Suppressor macrophage treated with lipopolysaccharide for 4 hours (primary cell): ENCODE measurements at regions not wholly inside any gene's neighbourhood (a gene's known extent, or its start where the extent isn't known, plus 50 kb on each side); places are given as distances from the start of the nearest gene placed in this dataset.
"Not testable (repeated sequence)": the region's sequence is repeated elsewhere in the genome, so short reads cannot be mapped to it uniquely, and the experiment has no call there.

Experiments used
- DNase-seq: peaks from one replicate; pipeline ENCODE4 v3.0.0-alpha.2; 2020

- DNase-seq: not testable (repeated sequence)
Observed at GRCh38 chr4:49117951-49118350, 131.9 kb downstream of the CWH43 start.

DNA sequence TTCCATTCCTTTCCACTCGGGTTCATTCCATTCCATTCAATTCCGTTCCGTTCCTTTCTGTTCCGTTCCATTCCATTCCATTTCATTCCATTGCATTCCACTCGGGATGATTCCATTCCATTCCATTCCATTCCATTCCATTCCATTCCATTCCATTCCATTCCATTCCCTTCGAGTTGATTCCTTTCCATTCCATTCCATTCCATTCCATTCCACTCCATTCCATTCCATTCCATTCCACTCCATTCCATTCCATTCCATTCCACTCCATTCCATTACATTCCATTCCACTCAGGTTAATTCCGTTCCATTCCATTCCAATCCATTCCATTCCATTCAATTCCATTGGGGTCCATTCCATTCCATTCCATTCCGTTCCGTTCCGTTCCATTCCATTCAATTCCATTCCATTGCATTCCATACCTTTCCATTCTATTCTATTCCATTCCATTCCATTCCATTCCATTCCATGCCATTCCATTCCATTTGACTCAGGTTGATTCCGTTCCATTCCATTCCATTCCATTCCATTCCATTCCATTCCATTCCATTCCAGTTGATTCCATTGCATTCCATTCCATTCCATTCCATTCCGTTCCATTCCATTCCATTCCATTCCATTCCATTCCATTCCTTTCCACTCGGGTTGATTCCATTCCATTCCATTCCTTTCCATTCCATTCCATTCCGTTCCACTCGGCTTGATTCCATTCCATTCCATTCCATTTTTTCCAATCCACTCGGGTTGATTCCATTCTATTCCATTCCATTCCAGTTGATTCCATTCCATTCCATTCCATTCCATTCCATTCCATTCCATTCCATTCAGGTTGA, 132.5 kb downstream of the CWH43 start:
- not testable (repeated sequence) for DNase-seq

- DNase-seq: not testable (repeated sequence)
Observed at GRCh38 chr4:49119345-49119744, 133.3 kb downstream of the CWH43 start.

GRCh38 chr4:49120042-49120779, 134.1 kb downstream of the CWH43 start:
- peak; percentile 21 for DNase-seq

DNA sequence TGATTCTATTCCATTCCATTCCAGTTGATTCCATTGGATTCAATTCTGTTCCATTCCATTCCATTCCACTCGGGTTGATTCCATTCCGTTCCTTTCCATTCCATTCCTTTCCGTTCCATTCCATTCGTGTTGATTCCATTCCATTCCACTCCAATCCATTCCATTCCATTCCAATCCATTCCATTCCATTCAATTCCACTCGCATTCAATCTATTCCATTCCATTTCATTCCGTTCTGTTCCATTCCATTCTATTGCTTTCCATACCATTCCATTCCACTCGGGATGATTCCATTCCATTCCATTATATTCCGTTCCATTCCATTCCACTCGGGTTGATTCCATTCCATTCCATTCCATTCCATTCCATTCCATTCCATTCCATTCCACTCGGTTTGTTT, 134.7 kb downstream of the CWH43 start:
- peak; percentile 50 for DNase-seq

DNA sequence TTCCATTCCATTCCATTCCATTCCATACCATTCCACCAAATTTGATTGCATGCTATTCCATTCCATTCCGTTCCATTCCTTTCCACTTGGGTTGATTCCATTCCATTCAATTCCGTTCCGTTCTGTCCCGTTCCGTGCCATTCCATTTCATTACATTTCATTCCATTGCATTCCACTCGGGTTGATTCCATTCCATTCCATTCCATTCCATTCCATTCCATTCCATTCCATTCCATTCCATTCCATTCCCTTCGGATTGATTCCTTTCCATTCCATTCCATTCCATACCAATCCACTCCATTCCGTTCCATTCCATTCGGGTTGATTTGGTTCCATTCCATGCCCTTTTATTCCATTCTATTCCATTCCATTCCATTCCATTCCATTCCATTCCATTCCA, 140.4 kb downstream of the CWH43 start:
- DNase-seq: not testable (repeated sequence)

- not testable (repeated sequence) for DNase-seq
Observed at GRCh38 chr4:49126858-49127257, 140.8 kb downstream of the CWH43 start.

DNA sequence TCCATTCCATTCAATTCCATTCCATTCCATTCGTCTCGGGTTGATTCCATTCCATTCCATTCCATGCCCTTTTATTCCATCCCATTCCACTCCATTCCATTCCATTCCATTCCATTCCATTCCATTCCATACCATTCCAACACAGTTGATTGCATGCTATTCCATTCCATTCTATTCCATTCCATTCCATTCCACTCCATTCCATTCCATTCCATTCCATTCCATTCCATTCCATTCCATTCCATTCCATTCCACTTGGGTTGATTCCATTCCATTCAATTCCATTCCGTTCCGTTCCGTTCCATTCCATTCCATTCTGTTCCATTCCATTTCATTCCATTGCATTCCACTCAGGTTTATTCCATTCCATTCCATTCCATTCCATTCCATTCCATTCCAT, 143.3 kb downstream of the CWH43 start:
- DNase-seq: not testable (repeated sequence)

- DNase-seq: not testable (repeated sequence)
Observed at GRCh38 chr4:49129870-49130269, 143.8 kb downstream of the CWH43 start.

- not testable (repeated sequence) for DNase-seq
Observed at GRCh38 chr4:49130724-49131123, 144.6 kb downstream of the CWH43 start.

DNA sequence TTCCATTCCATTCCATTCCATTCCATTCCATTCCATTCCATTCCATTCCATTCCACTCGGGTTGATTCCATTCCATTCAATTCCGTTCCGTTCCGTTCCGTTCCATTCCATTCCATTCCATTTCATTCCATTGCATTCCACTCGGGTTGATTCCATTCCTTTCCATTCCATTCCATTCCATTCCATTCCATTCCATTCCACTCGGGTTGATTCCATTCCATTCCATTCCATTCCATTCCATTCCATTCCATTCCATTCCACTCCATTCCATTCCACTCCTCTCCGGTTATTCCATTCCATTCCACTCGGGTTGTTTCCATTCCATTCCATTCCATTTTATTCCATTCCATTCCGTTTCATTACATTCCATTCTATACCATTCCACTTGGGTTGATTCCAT, 151.0 kb downstream of the CWH43 start:
- DNase-seq: not testable (repeated sequence)

DNA sequence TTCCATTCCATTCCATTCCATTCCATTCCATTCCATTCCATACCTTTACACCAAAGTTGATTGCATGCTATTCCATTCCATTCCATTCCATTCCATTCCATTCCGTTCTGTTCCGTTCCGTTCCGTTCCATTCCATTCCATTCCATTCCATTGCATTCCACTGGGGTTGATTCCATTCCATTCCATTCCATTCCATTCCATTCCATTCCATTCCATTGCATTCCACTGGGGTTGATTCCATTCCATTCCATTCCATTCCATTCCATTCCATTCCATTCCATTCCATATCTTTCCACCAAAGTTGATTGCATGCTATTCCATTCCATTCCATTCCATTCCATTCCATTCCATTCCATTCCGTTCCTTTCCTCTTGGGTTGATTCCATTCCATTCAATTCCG, 151.9 kb downstream of the CWH43 start:
- not testable (repeated sequence) for DNase-seq

GRCh38 chr4:49138818-49139217, 152.7 kb downstream of the CWH43 start:
- not testable (repeated sequence) for DNase-seq

DNA sequence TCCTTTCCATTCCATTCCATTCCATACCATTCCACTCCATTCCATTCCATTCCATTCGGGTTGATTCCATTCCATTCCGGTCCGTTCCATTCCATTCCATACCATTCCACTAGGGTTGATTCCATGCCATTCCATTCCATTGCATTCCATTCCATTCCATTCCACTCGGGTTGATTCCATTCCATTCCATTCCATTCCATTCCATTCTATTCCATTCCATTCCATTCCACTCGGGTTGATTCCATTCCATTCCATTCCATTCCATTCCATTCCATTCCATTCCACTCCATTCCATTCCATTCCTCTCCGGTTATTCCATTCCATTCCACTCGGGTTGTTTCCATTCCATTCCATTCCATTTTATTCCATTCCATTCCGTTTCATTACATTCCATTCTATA, 153.4 kb downstream of the CWH43 start:
- not testable (repeated sequence) for DNase-seq

GRCh38 chr4:49140351-49140750, 154.3 kb downstream of the CWH43 start:
- not testable (repeated sequence) for DNase-seq

DNA sequence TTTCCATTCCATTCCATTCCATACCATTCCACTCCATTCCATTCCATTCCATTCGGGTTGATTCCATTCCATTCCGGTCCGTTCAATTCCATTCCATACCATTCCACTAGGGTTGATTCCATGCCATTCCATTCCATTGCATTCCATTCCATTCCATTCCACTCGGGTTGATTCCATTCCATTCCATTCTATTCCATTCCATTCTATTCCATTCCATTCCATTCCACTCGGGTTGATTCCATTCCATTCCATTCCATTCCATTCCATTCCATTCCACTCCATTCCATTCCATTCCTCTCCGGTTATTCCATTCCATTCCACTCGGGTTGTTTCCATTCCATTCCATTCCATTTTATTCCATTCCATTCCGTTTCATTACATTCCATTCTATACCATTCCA, 155.9 kb downstream of the CWH43 start:
- not testable (repeated sequence) for DNase-seq

DNA sequence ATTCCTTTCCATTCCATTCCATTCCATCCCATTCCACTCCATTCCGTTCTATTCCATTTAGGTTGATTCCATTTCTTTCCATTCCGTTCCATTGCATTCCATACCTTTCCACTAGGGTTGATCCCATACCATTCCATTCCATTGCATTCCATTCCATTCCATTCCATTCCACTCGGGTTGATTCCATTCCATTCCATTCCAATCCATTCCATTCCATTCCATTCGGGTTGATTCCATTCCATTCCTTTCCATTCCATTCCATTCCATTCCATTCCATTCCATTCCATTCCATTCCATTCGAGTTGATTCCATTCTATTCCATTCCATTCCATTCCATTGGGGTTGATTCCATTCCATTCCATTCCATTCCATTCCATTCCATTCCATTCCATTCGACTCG, 161.1 kb downstream of the CWH43 start:
- DNase-seq: not testable (repeated sequence)

GRCh38 chr4:49147596-49147995, 161.5 kb downstream of the CWH43 start:
- not testable (repeated sequence) for DNase-seq

DNA sequence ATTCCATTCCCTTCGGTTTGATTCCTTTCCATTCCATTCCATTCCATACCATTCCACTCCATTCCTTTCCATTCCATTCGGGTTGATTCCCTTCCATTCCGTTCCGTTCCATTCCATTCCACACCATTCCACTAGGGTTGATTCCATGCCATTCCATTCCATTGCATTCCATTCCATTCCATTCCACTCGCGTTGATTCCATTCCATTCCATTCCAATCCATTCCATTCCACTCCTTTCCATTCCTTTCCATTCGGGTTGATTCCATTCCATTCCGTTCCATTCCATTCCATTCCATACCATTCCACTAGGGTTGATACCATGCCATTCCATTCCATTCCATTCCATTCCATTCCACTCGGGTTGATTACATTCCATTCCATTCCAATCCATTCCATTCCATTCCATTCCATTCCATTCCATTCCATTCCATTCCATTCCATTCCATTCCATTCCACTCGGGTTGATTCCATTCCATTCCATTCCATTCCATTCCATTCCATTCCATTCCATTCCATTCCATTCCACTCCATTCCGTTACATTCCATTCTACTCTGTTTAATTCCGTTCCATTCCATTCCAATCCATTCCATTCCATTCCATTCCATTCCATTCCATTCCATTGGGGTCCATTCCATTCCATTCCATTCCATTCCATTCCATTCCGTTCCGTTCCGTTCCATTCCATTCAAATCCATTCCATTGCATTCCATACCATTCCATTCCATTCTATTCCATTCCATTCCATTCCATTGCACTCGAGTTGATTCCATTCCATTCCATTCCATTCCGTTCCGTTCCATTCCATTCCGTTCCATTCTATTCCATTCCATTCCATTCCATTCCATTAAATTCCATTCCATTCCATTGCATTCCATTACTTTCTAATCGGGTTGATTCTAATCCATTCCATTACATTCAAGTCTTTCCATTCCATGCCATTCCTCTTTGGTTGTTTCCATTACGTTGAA, 163.2 kb downstream of the CWH43 start:
- DNase-seq: peak; percentile 83

- not testable (repeated sequence) for DNase-seq
Observed at GRCh38 chr4:49150351-49151083, 164.4 kb downstream of the CWH43 start.

GRCh38 chr4:49153011-49153410, 166.9 kb downstream of the CWH43 start:
- not testable (repeated sequence) for DNase-seq
